GM23338 (cell line): ENCODE measurements at regions not wholly inside any gene's neighbourhood (a gene's known extent, or its start where the extent isn't known, plus 50 kb on each side); places are given as distances from the start of the nearest gene placed in this dataset.
"Not testable (repeated sequence)": the region's sequence is repeated elsewhere in the genome, so short reads cannot be mapped to it uniquely, and the experiment has no call there.

ENCODE experiments used
- ATAC-seq: fragments of 200-7000 bp; cut with Tn5 transposase; 3 replicates; pipeline ENCODE4 v1.9.1; 2020
- DNase-seq: peaks from one replicate; pipeline ENCODE4 v3.0.0-alpha.2; 2015; ENCODE audit warnings: low spot score
- H2AFZ ChIP-seq: fragments of 200-600 bp; sonication (generic); 2 replicates; pipeline ENCODE4 v1.8.0; 2016; ENCODE audit warnings: antibody characterized with exemption, mild to moderate bottlenecking, moderate library complexity
- H3F3A ChIP-seq: fragments of 200-600 bp; sonication (generic); replicated peaks from 2 replicates; pipeline ENCODE4 v1.8.0; 2017; ENCODE audit warnings: antibody characterized with exemption, mixed run types, low read depth
- H3K27ac ChIP-seq: fragments of 200-600 bp; sonication (generic); 2 replicates; pipeline ENCODE4 v1.6.1; 2016; ENCODE audit warnings: low read depth
- H3K27me3 ChIP-seq: fragments of 200-600 bp; sonication (generic); 2 replicates; pipeline ENCODE4 v1.8.0; 2016; ENCODE audit warnings: mild to moderate bottlenecking, mixed run types, moderate library complexity; ENCODE audit not compliant: insufficient read depth
- H3K36me3 ChIP-seq: fragments of 200-600 bp; sonication (generic); 2 replicates; pipeline ENCODE4 v1.8.0; 2016; ENCODE audit warnings: mild to moderate bottlenecking; ENCODE audit not compliant: insufficient read depth
- H3K4me1 ChIP-seq: fragments of 200-600 bp; sonication (generic); 2 replicates; pipeline ENCODE4 v1.8.0; 2016; ENCODE audit warnings: mild to moderate bottlenecking, moderate library complexity; ENCODE audit not compliant: insufficient read depth
- H3K4me2 ChIP-seq: fragments of 200-600 bp; sonication (generic); 2 replicates; pipeline ENCODE4 v1.7.1; 2017; ENCODE audit warnings: mixed run types
- H3K4me3 ChIP-seq: fragments of 200-600 bp; sonication (generic); 2 replicates; pipeline ENCODE4 v1.6.1; 2016; ENCODE audit warnings: mixed run types
- H3K79me2 ChIP-seq: fragments of 200-600 bp; sonication (generic); replicated peaks from 2 replicates; pipeline ENCODE4 v1.8.0; 2017; ENCODE audit warnings: mild to moderate bottlenecking; ENCODE audit not compliant: insufficient read depth
- H3K9me2 ChIP-seq: fragments of 200-600 bp; sonication (generic); 2 replicates; pipeline ENCODE4 v1.8.0; 2017; ENCODE audit not compliant: insufficient read depth
- H4K20me1 ChIP-seq: fragments of 200-600 bp; sonication (generic); replicated peaks from 2 replicates; pipeline ENCODE4 v1.8.0; 2017; ENCODE audit warnings: mild to moderate bottlenecking; ENCODE audit not compliant: insufficient read depth
- H3K27ac Mint-ChIP-seq: 2 replicates; pipeline ENCODE4 v1.8.0; 2020; ENCODE audit warnings: inconsistent platforms, mild to moderate bottlenecking, moderate library complexity, mixed read lengths
- H3K27me3 Mint-ChIP-seq: 3 replicates; pipeline ENCODE4 v1.8.0; 2022; ENCODE audit warnings: low read depth, mild to moderate bottlenecking, moderate library complexity, mixed read lengths, inconsistent platforms; ENCODE audit not compliant: insufficient read depth, poor library complexity
- H3K36me3 Mint-ChIP-seq: 3 replicates; pipeline ENCODE4 v1.8.0; 2021; ENCODE audit warnings: low read depth, mild to moderate bottlenecking, inconsistent platforms, moderate library complexity, mixed read lengths
- H3K4me1 Mint-ChIP-seq: 3 replicates; pipeline ENCODE4 v1.8.0; 2020; ENCODE audit warnings: mild to moderate bottlenecking, inconsistent platforms, mixed read lengths
- H3K4me3 Mint-ChIP-seq: 3 replicates; pipeline ENCODE4 v1.8.0; 2021; ENCODE audit warnings: moderate library complexity, mild to moderate bottlenecking, inconsistent platforms, mixed read lengths
- H3K9me3 Mint-ChIP-seq: 3 replicates; pipeline ENCODE4 v1.8.0; 2020; ENCODE audit warnings: moderate library complexity, mild to moderate bottlenecking, inconsistent platforms, mixed read lengths
- CREB1 ChIP-seq: fragments of 250-450 bp; sonication (Bioruptor Pico); IDR thresholded peaks from 2 replicates; pipeline ENCODE4 v1.5.0; 2020; ENCODE audit warnings: low read depth, mild to moderate bottlenecking, moderate library complexity
- EZH2phosphoT487 ChIP-seq: fragments of 200-600 bp; sonication (generic); IDR thresholded peaks from one replicate; pipeline ENCODE4 v1.8.1; 2018; ENCODE audit warnings: antibody characterized with exemption; ENCODE audit not compliant: unreplicated experiment
- JUNB ChIP-seq: IDR thresholded peaks from one replicate; pipeline ENCODE4 v1.6.1; 2016; ENCODE audit warnings: antibody characterized with exemption; ENCODE audit not compliant: unreplicated experiment
- POLR2AphosphoS5 ChIP-seq: IDR thresholded peaks from 2 replicates; pipeline ENCODE4 v1.6.1; 2016; ENCODE audit warnings: antibody characterized with exemption, low read depth
- REST ChIP-seq: IDR thresholded peaks from one replicate; pipeline ENCODE4 v1.6.1; 2018; ENCODE audit warnings: antibody characterized with exemption; ENCODE audit not compliant: unreplicated experiment
- STAT1 ChIP-seq: IDR thresholded peaks from one replicate; pipeline ENCODE4 v1.6.1; 2016; ENCODE audit warnings: antibody characterized with exemption; ENCODE audit not compliant: unreplicated experiment
- ZNF114 ChIP-seq: fragments of 250-450 bp; sonication (Bioruptor Pico); IDR thresholded peaks from 2 replicates; pipeline ENCODE4 v1.5.0; 2020; ENCODE audit warnings: mild to moderate bottlenecking, moderate library complexity
- ZNF331 ChIP-seq: fragments of 250-450 bp; sonication (Bioruptor Pico); IDR thresholded peaks from 2 replicates; pipeline ENCODE4 v1.5.0; 2020; ENCODE audit warnings: low read depth, mild to moderate bottlenecking, moderate library complexity
- ZNF462 ChIP-seq: fragments of 250-450 bp; sonication (Bioruptor Pico); IDR thresholded peaks from 2 replicates; pipeline ENCODE4 v1.5.0; 2020; ENCODE audit warnings: mild to moderate bottlenecking, moderate library complexity
- TF ChIP-seq, protein P1 (sequence below): IDR thresholded peaks from 2 replicates; pipeline ENCODE4 v1.6.1; 2016; ENCODE audit warnings: antibody characterized with exemption

DNA sequence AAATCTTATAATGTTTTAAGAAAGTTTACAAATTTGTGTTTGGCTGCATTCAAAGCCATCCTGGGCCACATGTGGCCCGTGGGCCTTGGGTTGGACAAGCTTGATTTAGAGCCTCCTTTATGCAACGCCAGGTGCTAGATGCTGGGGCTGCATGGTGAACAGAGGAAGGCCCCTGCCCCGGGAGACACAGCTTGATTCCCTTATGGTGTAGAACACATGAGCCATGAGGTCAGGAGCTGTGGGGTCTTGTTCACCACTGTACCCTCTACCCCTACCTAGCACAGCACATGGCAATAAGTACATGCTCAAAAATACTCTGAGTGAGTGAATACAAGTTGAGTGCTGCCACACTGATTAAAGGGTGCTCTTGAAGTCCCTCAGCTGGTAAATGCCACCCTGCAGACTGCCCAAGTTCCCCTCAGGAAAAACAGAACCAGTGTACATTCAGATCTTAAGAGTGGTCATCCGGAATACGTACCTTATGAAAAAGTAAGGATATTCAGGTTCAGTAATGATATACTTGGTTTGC is 71.9 kb downstream of the ARRDC3 start:
- H2AFZ ChIP-seq, result no peak overlapping the region; the same call in 1 of the 2 replicates
- H3K4me1 Mint-ChIP-seq, result peaks cover 24% of the 10 kb centered on the region
- ATAC-seq (no peak), DNase-seq (no peak)
- TF ChIP-seq, protein P1, sequence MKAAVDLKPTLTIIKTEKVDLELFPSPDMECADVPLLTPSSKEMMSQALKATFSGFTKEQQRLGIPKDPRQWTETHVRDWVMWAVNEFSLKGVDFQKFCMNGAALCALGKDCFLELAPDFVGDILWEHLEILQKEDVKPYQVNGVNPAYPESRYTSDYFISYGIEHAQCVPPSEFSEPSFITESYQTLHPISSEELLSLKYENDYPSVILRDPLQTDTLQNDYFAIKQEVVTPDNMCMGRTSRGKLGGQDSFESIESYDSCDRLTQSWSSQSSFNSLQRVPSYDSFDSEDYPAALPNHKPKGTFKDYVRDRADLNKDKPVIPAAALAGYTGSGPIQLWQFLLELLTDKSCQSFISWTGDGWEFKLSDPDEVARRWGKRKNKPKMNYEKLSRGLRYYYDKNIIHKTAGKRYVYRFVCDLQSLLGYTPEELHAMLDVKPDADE, result no peak
- TF ChIP-seq REST (no peak), POLR2AphosphoS5 (no peak), EZH2phosphoT487 (no peak), ZNF462 (no peak), STAT1 (no peak), ZNF331 (CRISPR knock-in tag) (no peak), CREB1 (CRISPR knock-in tag) (no peak), JUNB (no peak), ZNF114 (CRISPR knock-in tag) (no peak)
- no peaks in the 10 kb centered on the region for H3K9me2 ChIP-seq
- H3K79me2 ChIP-seq, result no peaks in the 10 kb centered on the region
- H3K36me3 ChIP-seq, result no peaks in the 10 kb centered on the region
- H3K4me2 ChIP-seq, result no peak overlapping the region
- no peak overlapping the region for H3K4me3 ChIP-seq
- 0 out of 2 replicates have a peak, but pooled peaks cover 4% of the 10 kb centered on the region for H3K4me1 ChIP-seq
- no peak overlapping the region for H3K27ac ChIP-seq
- no peaks in the 10 kb centered on the region for H3K36me3 Mint-ChIP-seq
- no peaks in the 10 kb centered on the region for H3K9me3 Mint-ChIP-seq
- no peaks in the 10 kb centered on the region for H3K27me3 ChIP-seq
- no peaks in the 10 kb centered on the region; the same call in 1 of the 2 replicates for H3F3A ChIP-seq
- H3K4me3 Mint-ChIP-seq, result no peak overlapping the region
- H4K20me1 ChIP-seq, result no peaks in the 10 kb centered on the region
- peaks cover 3% of the 10 kb centered on the region for H3K27me3 Mint-ChIP-seq
- no peak overlapping the region for H3K27ac Mint-ChIP-seq

GRCh38 chr5:91308157-91308556 is 75.0 kb downstream of the ARRDC3 start:
- not testable (repeated sequence) for H3K9me3 Mint-ChIP-seq, DNase-seq, H4K20me1 ChIP-seq, H3K27me3 ChIP-seq, H3F3A ChIP-seq, H3K27me3 Mint-ChIP-seq, H3K4me1 ChIP-seq, H3K36me3 ChIP-seq, H3K27ac Mint-ChIP-seq, H3K79me2 ChIP-seq, H3K4me1 Mint-ChIP-seq, H2AFZ ChIP-seq, H3K4me3 ChIP-seq, H3K36me3 Mint-ChIP-seq, ATAC-seq, H3K27ac ChIP-seq, H3K4me3 Mint-ChIP-seq, H3K4me2 ChIP-seq, H3K9me2 ChIP-seq
